GM18858 (cell line): ENCODE measurements at regions not wholly inside any gene's neighbourhood (a gene's known extent, or its start where the extent isn't known, plus 50 kb on each side); places are given as distances from the start of the nearest gene placed in this dataset.

Source experiments
- ATAC-seq: cut with Tn5 transposase; IDR thresholded peaks from one replicate; pipeline ENCODE4 v1.9.1; 2021; ENCODE audit not compliant: unreplicated experiment

GRCh38 chr17:14959106-14959648 is 305.9 kb downstream of the PMP22 start:
- no peak for ATAC-seq

GRCh38 chr17:14953405-14953804 is 311.7 kb downstream of the PMP22 start:
- ATAC-seq: no peak

- ATAC-seq: no peak
Observed at GRCh38 chr17:14950686-14951085, 314.4 kb downstream of the PMP22 start.

- ATAC-seq: no peak
Observed at GRCh38 chr17:14950216-14950615, 314.9 kb downstream of the PMP22 start.

- no peak for ATAC-seq
Observed at GRCh38 chr17:14947671-14948070, 317.5 kb downstream of the PMP22 start.

GRCh38 chr17:14946481-14946880 is 318.6 kb downstream of the PMP22 start:
- no peak for ATAC-seq

- no peak for ATAC-seq
Observed at GRCh38 chr17:14942526-14943190, 322.5 kb downstream of the PMP22 start.

- no peak for ATAC-seq
Observed at GRCh38 chr17:14940938-14941265, 324.2 kb downstream of the PMP22 start.

GRCh38 chr17:14940108-14940937 is 324.8 kb downstream of the PMP22 start:
- ATAC-seq: no peak

- no peak for ATAC-seq
Observed at GRCh38 chr17:14935845-14936485, 329.2 kb downstream of the PMP22 start.

- ATAC-seq: no peak
Observed at GRCh38 chr17:14935139-14935841, 329.8 kb downstream of the PMP22 start.

- no peak for ATAC-seq
Observed at GRCh38 chr17:14933676-14934075, 331.4 kb downstream of the PMP22 start.

GRCh38 chr17:14926526-14927122 is 338.5 kb downstream of the PMP22 start:
- ATAC-seq: no peak

GRCh38 chr17:14926073-14926472 is 339.1 kb downstream of the PMP22 start:
- no peak for ATAC-seq

- ATAC-seq: no peak
Observed at GRCh38 chr17:14925498-14925897, 339.6 kb downstream of the PMP22 start.

GRCh38 chr17:14923981-14924380 is 341.1 kb downstream of the PMP22 start:
- no peak for ATAC-seq

GRCh38 chr17:14922411-14922810 is 342.7 kb downstream of the PMP22 start:
- ATAC-seq: no peak

- ATAC-seq: no peak
Observed at GRCh38 chr17:14921936-14922335, 343.2 kb downstream of the PMP22 start.

GRCh38 chr17:14919631-14920213 is 345.4 kb downstream of the PMP22 start:
- no peak for ATAC-seq

- ATAC-seq: no peak
Observed at GRCh38 chr17:14919094-14919493, 346.0 kb downstream of the PMP22 start.
